Left ventricle myocardium inferior (tissue), 1 donor: ENCODE measurements at regions not wholly inside any gene's neighbourhood (a gene's known extent, or its start where the extent isn't known, plus 50 kb on each side); places are given as distances from the start of the nearest gene placed in this dataset.
"Not testable (repeated sequence)": the region's sequence is repeated elsewhere in the genome, so short reads cannot be mapped to it uniquely, and the experiment has no call there.

ENCODE experiments used
- DNase-seq: peaks from one replicate; pipeline ENCODE4 v3.0.0-alpha.2; 2020
- H3K27ac ChIP-seq: fragments of 200-600 bp; replicated peaks from 2 replicates; pipeline ENCODE4 v1.8.0; 2021
- H3K27me3 ChIP-seq: fragments of 200-600 bp; 2 replicates; pipeline ENCODE4 v1.8.0; 2021; ENCODE audit warnings: low read depth
- H3K36me3 ChIP-seq: fragments of 200-600 bp; 2 replicates; pipeline ENCODE4 v1.8.0; 2021
- H3K4me1 ChIP-seq: fragments of 200-600 bp; 2 replicates; pipeline ENCODE4 v1.8.0; 2021
- H3K4me3 ChIP-seq: fragments of 200-600 bp; 2 replicates; pipeline ENCODE4 v1.8.0; 2021; ENCODE audit warnings: mild to moderate bottlenecking, moderate library complexity
- H3K9me3 ChIP-seq: fragments of 200-600 bp; replicated peaks from 2 replicates; pipeline ENCODE4 v1.8.0; 2021
- intact Hi-C: fragments of 100-400 bp; cut with micrococcal nuclease; formaldehyde crosslinking; loops from one replicate; pipeline ENCODE4 v1.11.0; 2022
- TF ChIP-seq, protein P1 (sequence below): fragments of 200-600 bp; IDR thresholded peaks from 2 replicates; pipeline ENCODE4 v1.8.0; 2021; ENCODE audit warnings: antibody characterized with exemption, mild to moderate bottlenecking, borderline replicate concordance
- donor health status: DM: no; HTN: yes; CAD: no; lungs with severe emphysema.

DNA sequence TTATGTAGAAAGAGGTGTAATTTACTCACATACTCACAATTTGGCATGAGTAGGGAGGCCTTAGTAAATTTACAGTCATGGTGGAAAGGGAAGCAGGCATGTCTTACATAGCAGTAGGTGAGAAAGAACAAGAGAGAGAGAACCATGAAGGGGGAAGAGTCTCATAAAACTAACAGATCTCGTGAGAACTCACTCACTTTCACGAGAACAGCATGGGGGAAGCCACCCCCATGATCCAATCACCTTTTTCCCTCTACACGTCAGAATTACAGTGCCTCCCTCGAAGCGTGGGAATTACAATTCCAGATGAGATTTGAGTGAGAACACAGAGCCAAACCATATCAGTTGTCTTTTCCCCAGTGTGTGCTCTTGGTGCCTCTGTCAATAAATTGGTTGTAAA is 855.3 kb downstream of the TBL1XR1 start:
- peaks cover 23% of the 10 kb centered on the region for H3K9me3 ChIP-seq
- H3K27ac ChIP-seq, result no peak overlapping the region
- no peaks in the 10 kb centered on the region for H3K36me3 ChIP-seq
- no peaks in the 10 kb centered on the region for H3K4me1 ChIP-seq
- H3K27me3 ChIP-seq, result no peaks in the 10 kb centered on the region
- no peak overlapping the region for H3K4me3 ChIP-seq
- TF ChIP-seq, protein P1, sequence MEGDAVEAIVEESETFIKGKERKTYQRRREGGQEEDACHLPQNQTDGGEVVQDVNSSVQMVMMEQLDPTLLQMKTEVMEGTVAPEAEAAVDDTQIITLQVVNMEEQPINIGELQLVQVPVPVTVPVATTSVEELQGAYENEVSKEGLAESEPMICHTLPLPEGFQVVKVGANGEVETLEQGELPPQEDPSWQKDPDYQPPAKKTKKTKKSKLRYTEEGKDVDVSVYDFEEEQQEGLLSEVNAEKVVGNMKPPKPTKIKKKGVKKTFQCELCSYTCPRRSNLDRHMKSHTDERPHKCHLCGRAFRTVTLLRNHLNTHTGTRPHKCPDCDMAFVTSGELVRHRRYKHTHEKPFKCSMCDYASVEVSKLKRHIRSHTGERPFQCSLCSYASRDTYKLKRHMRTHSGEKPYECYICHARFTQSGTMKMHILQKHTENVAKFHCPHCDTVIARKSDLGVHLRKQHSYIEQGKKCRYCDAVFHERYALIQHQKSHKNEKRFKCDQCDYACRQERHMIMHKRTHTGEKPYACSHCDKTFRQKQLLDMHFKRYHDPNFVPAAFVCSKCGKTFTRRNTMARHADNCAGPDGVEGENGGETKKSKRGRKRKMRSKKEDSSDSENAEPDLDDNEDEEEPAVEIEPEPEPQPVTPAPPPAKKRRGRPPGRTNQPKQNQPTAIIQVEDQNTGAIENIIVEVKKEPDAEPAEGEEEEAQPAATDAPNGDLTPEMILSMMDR, result no peak
- no peak for DNase-seq
- intact Hi-C loops, result no loop called here

DNA sequence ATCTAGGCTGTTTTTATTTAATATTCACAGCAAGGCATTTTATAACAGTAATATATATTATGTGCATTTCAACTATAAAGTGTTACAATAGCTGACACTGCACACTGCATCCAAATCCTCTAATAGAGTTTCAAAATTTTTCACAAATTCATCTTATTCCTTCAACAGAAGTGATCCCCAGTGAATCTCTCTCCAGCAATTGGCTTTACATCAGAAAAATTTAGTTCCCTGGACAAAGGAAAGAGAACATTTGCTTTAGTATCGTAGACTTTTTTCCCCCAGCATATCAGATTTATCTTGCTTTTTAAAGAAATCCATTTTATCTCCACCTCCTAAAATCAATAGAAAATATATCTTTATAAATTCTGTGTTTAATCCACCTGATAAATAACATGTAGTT is 868.6 kb downstream of the TBL1XR1 start:
- intact Hi-C loops, result no loop called here
- DNase-seq, result no peak
- H3K36me3 ChIP-seq, result no peaks in the 10 kb centered on the region
- no peaks in the 10 kb centered on the region for H3K4me1 ChIP-seq
- no peaks in the 10 kb centered on the region for H3K9me3 ChIP-seq
- H3K4me3 ChIP-seq, result no peak overlapping the region
- TF ChIP-seq, protein P1, result no peak
- no peak overlapping the region for H3K27ac ChIP-seq
- H3K27me3 ChIP-seq, result no peaks in the 10 kb centered on the region

DNA sequence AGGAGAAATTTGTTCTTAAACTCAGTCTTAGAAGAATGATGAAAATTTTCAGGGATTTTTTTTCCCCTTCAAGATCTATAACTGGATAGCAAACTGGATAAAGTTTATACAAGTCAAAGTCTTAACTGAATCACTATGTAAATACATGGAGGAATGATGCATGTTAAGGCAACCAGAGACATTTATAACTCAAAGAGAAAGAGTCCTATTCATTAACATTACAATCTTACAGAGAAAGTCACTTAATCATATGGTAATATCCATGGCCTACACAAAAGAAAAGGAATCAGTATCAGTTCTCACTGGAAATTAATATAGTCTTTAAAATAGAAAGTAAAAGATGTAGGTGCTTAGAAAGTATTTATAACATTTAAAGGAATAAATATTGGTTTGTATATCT is 869.1 kb downstream of the TBL1XR1 start:
- DNase-seq, result no peak
- intact Hi-C loops, result no loop called here
- Histone ChIP-seq H3K36me3 (no peaks in the 10 kb centered on the region), H3K4me1 (no peaks in the 10 kb centered on the region), H3K27me3 (no peaks in the 10 kb centered on the region), H3K4me3 (no peak overlapping the region), H3K27ac (no peak overlapping the region), H3K9me3 (no peaks in the 10 kb centered on the region)
- TF ChIP-seq, protein P1, result no peak

DNA sequence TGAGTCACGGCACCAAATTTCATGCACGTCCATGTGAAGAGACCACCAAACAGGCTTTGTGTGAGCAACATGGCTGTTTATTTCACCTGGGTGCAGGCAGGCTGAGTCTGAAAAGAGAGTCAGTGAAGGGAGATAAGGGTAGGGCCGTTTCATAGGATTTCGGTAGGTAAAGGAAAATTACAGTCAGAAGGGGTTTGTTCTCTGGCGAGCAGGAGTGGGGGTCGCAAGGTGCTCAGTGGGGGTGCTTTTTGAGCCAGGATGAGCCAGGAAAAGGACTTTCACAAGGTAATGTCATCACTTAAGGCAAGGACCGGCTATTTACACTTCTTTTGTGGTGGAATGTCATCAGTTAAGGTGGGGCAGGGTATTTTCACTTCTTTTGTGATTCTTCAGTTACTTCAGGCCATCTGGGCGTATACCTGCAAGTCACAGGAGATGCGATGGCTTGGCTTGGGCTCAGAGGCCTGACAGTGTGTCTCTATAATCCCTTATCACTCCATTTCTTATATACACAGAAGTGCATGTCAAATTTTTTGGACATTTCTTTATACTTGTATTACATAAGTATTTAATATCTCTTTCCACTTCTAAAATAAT is 870.3 kb downstream of the TBL1XR1 start:
- H3K27ac ChIP-seq, H3K36me3 ChIP-seq, H3K4me3 ChIP-seq, H3K4me1 ChIP-seq, H3K27me3 ChIP-seq, DNase-seq, intact Hi-C loops, H3K9me3 ChIP-seq: not testable (repeated sequence)

DNA sequence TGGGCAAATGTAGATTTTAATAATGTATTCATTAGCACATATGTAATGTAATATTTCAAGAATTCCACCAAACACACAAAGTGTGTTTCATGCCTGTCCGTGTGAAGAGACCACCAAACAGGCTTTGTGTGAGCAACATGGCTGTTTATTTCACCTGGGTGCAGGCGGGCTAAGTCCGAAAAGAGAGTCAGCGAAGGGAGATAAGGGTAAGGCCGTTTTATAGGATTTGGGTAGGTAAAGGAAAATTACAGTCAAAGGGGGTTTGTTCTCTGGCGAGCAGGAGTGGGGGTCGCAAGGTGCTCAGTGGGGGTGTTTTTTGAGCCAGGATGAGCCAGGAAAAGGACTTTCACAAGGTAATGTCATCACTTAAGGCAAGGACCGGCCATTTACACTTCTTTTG is 875.8 kb downstream of the TBL1XR1 start:
- H3K36me3 ChIP-seq, H3K4me1 ChIP-seq, H3K4me3 ChIP-seq, H3K27me3 ChIP-seq, H3K27ac ChIP-seq, H3K9me3 ChIP-seq, intact Hi-C loops, DNase-seq: not testable (repeated sequence)

DNA sequence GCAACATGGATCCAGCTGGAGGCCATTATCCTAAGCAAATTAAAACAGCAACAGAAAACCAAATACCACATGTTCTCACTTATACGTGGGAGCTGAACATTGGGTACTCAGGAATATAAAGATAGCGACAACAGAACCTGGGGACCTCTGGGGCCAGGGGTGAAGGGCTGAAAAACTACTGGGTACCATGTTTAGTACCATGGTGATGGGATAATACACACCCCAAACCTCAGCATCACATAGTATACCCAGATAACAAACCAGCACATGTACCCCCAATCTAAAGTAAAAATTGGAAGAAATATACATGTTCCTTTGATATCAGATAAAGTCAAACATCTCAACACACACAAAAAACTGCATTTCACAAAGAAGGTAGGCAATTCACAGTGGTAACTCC is 876.2 kb downstream of the TBL1XR1 start:
- H3K4me3 ChIP-seq, result no peak overlapping the region
- intact Hi-C loops, result no loop called here

More for the DNA sequence above, 876.2 kb downstream of the TBL1XR1 start:
- Histone ChIP-seq H3K27ac (no peak overlapping the region), H3K36me3 (no peaks in the 10 kb centered on the region), H3K9me3 (no peaks in the 10 kb centered on the region), H3K4me1 (no peaks in the 10 kb centered on the region), H3K27me3 (no peaks in the 10 kb centered on the region)
- TF ChIP-seq, protein P1, result no peak
- DNase-seq, result no peak
